ENCODE measurements at regions not wholly inside any gene's neighbourhood (a gene's known extent, or its start where the extent isn't known, plus 50 kb on each side); places are given as distances from the start of the nearest gene placed in this dataset.

DNA sequence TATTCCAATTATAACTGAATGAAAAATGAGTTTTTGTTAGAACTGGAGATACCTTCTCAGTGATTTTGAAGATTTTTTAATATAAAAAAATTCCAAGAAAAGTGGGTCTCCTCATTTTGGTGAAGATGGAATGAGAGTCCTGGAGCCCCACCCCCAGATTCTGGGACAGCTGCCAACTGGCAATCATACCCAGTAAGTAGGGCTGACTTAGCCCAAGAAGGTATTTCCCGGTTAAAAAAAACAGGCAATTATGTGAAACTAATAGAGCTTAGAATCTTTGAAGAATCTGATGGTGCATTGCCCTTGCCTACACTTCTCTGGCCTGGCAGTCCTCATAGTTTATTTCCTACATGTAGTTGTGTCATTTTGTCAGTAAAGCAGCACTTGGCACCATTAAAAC is 52.8 kb upstream of the VWDE start:
- ATAC-seq (ENCODE audit: low FRiP score) = no peak
- H3K36me3 ChIP-seq (ENCODE audit: control insufficient read depth in 1 of 2, insufficient read depth in 2 of 2, low read length in 1 of 2) = no peaks in the 10 kb centered on the region
- intact Hi-C loops (cut with DNase I) = no loop called here
- WGBS, 2 donors = 3% methylated on average over 1 of the region's 1 CpG
- no peaks in the 10 kb centered on the region for H3K4me1 ChIP-seq (ENCODE audit: control insufficient read depth in 1 of 2, insufficient read depth in 2 of 2, low read length in 2 of 2)
- H3K27ac ChIP-seq (ENCODE audit: low read depth in 1 of 2, low read length in 2 of 2) = no peak overlapping the region
- H3K27me3 ChIP-seq (ENCODE audit: control insufficient read depth in 1 of 2, insufficient read depth in 2 of 2, low read length in 1 of 2) = no peaks in the 10 kb centered on the region
- H3K9me3 ChIP-seq (ENCODE audit: control insufficient read depth, low read length) = no peaks in the 10 kb centered on the region
- DNase-seq = no peak
- no peak overlapping the region for H3K4me3 ChIP-seq (ENCODE audit: low read length in 2 of 2)

- ATAC-seq (ENCODE audit: low FRiP score) (no peak), DNase-seq (no peak)
- H3K4me1 ChIP-seq (ENCODE audit: control insufficient read depth in 1 of 2, insufficient read depth in 2 of 2, low read length in 2 of 2) = no peaks in the 10 kb centered on the region
- H3K27ac ChIP-seq (ENCODE audit: low read depth in 1 of 2, low read length in 2 of 2) = no peak overlapping the region
- H3K27me3 ChIP-seq (ENCODE audit: control insufficient read depth in 1 of 2, insufficient read depth in 2 of 2, low read length in 1 of 2) = no peaks in the 10 kb centered on the region
- H3K36me3 ChIP-seq (ENCODE audit: control insufficient read depth in 1 of 2, insufficient read depth in 2 of 2, low read length in 1 of 2) = no peaks in the 10 kb centered on the region
- intact Hi-C loops (cut with DNase I) = no loop called here
- no peak overlapping the region for H3K4me3 ChIP-seq (ENCODE audit: low read length in 2 of 2)
- 25 to 44% methylated on average over 4 of the region's 4 CpGs for WGBS, 2 donors
- H3K9me3 ChIP-seq (ENCODE audit: control insufficient read depth, low read length) = no peaks in the 10 kb centered on the region
These were observed 55.0 kb upstream of the VWDE start for GRCh38 chr7:12458520-12459131.

DNA sequence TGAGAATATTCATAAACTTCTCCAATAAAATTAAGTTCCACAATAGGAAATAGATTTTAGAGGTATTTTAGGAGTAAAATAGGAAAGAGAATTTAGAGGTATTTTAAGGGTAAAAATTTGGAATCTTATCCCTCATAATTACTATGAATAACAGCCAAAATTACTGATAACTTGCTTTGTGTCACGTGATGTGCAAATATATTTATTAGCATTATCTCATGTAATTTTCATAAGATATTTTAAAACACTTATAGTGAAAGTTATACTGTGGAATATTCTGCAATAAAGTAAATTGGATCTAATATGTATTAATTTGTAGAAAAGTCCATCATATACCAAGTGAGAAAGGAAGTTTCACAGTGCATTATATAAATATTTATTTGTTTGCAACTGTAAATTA is 64.2 kb upstream of the VWDE start:
- intact Hi-C loops (cut with DNase I) = no loop called here
- H3K27ac ChIP-seq (ENCODE audit: low read depth in 1 of 2, low read length in 2 of 2) = no peak overlapping the region
- WGBS, 2 donors = 79 to 87% methylated on average over 1 of the region's 1 CpG

GRCh38 chr7:12469568-12469967 is 65.9 kb upstream of the VWDE start:
- DNase-seq (no peak), ATAC-seq (ENCODE audit: low FRiP score) (no peak)
- Histone ChIP-seq H3K4me3 (ENCODE audit: low read length in 2 of 2) (no peak overlapping the region), H3K27ac (ENCODE audit: low read depth in 1 of 2, low read length in 2 of 2) (no peak overlapping the region), H3K4me1 (ENCODE audit: control insufficient read depth in 1 of 2, insufficient read depth in 2 of 2, low read length in 2 of 2) (no peaks in the 10 kb centered on the region), H3K9me3 (ENCODE audit: control insufficient read depth, low read length) (no peaks in the 10 kb centered on the region), H3K27me3 (ENCODE audit: control insufficient read depth in 1 of 2, insufficient read depth in 2 of 2, low read length in 1 of 2) (no peaks in the 10 kb centered on the region), H3K36me3 (ENCODE audit: control insufficient read depth in 1 of 2, insufficient read depth in 2 of 2, low read length in 1 of 2) (no peaks in the 10 kb centered on the region)
- 74 to 77% methylated on average over 5 of the region's 5 CpGs for WGBS, 2 donors
- intact Hi-C loops (cut with DNase I) = no loop called here

More for the DNA sequence above, 64.2 kb upstream of the VWDE start:
- DNase-seq (no peak), ATAC-seq (ENCODE audit: low FRiP score) (no peak)
- H3K9me3 ChIP-seq (ENCODE audit: control insufficient read depth, low read length) = no peaks in the 10 kb centered on the region
- H3K27me3 ChIP-seq (ENCODE audit: control insufficient read depth in 1 of 2, insufficient read depth in 2 of 2, low read length in 1 of 2) = no peaks in the 10 kb centered on the region
- H3K4me3 ChIP-seq (ENCODE audit: low read length in 2 of 2) = no peak overlapping the region
- no peaks in the 10 kb centered on the region for H3K4me1 ChIP-seq (ENCODE audit: control insufficient read depth in 1 of 2, insufficient read depth in 2 of 2, low read length in 2 of 2)
- H3K36me3 ChIP-seq (ENCODE audit: control insufficient read depth in 1 of 2, insufficient read depth in 2 of 2, low read length in 1 of 2) = no peaks in the 10 kb centered on the region

DNA sequence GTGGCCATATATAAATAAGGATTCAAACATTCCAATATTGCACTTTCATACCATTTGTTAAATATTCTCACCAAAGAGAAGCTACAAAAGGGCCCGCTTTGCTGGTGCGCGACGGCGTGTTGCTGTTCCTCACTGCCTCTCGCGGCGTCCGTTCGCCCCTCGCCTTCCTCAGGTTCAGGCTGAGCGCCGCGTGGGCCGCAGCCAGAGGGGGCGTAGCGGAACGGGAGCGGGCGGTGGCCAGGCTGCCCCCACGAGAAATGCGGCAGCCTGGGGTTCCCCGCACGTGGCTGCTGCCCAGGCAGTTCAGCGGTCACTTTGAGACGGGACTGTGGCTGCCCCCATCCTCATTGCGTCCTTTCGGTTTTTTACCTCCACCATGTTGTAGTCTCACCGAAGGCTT is 67.3 kb upstream of the VWDE start:
- no peak overlapping the region for H3K27ac ChIP-seq (ENCODE audit: low read depth in 1 of 2, low read length in 2 of 2)
- no peak for ATAC-seq (ENCODE audit: low FRiP score)
- H3K4me1 ChIP-seq (ENCODE audit: control insufficient read depth in 1 of 2, insufficient read depth in 2 of 2, low read length in 2 of 2) = no peaks in the 10 kb centered on the region
- intact Hi-C loops (cut with DNase I) = no loop called here
- WGBS, 2 donors = 96 to 97% methylated on average over 29 of the region's 29 CpGs
- DNase-seq = no peak
- no peaks in the 10 kb centered on the region for H3K36me3 ChIP-seq (ENCODE audit: control insufficient read depth in 1 of 2, insufficient read depth in 2 of 2, low read length in 1 of 2)
- no peaks in the 10 kb centered on the region for H3K27me3 ChIP-seq (ENCODE audit: control insufficient read depth in 1 of 2, insufficient read depth in 2 of 2, low read length in 1 of 2)
- H3K9me3 ChIP-seq (ENCODE audit: control insufficient read depth, low read length) = no peaks in the 10 kb centered on the region
- no peak overlapping the region for H3K4me3 ChIP-seq (ENCODE audit: low read length in 2 of 2)

DNA sequence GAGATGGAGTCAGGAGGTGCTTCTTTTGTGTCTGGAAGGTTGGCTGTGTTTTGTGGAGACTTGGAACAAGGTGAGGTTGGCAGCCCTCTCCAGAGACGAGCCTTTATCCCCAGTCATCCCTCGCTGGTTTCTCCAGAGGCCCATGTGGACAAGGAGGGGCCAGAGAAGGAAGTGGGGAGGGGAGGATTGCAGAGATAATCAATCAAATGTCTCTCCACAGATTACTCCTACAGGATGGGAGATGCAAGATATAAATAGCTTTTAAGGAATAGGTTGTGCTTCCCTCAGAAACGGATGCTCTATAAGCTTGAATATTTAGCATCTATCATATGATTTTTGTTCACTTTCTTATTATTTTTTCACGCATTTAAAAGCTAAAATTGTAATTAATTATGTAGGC is 70.4 kb upstream of the VWDE start:
- no peak for DNase-seq
- Histone ChIP-seq H3K36me3 (ENCODE audit: control insufficient read depth in 1 of 2, insufficient read depth in 2 of 2, low read length in 1 of 2) (no peaks in the 10 kb centered on the region), H3K4me3 (ENCODE audit: low read length in 2 of 2) (no peak overlapping the region), H3K4me1 (ENCODE audit: control insufficient read depth in 1 of 2, insufficient read depth in 2 of 2, low read length in 2 of 2) (no peaks in the 10 kb centered on the region), H3K9me3 (ENCODE audit: control insufficient read depth, low read length) (no peaks in the 10 kb centered on the region), H3K27ac (ENCODE audit: low read depth in 1 of 2, low read length in 2 of 2) (no peak overlapping the region), H3K27me3 (ENCODE audit: control insufficient read depth in 1 of 2, insufficient read depth in 2 of 2, low read length in 1 of 2) (no peaks in the 10 kb centered on the region)
- intact Hi-C loops (cut with DNase I) = no loop called here
- ATAC-seq (ENCODE audit: low FRiP score) = no peak
- WGBS, 2 donors = 73 to 82% methylated on average over 4 of the region's 4 CpGs

GRCh38 chr7:12475362-12476063 is 71.8 kb upstream of the VWDE start:
- intact Hi-C loops (cut with DNase I) = no loop called here
- H3K4me3 ChIP-seq (ENCODE audit: low read length in 2 of 2) = no peak overlapping the region
- H3K27ac ChIP-seq (ENCODE audit: low read depth in 1 of 2, low read length in 2 of 2) = no peak overlapping the region
- no peaks in the 10 kb centered on the region for H3K9me3 ChIP-seq (ENCODE audit: control insufficient read depth, low read length)
- no peaks in the 10 kb centered on the region for H3K36me3 ChIP-seq (ENCODE audit: control insufficient read depth in 1 of 2, insufficient read depth in 2 of 2, low read length in 1 of 2)
- ATAC-seq (ENCODE audit: low FRiP score) (no peak), DNase-seq (no peak)
- H3K27me3 ChIP-seq (ENCODE audit: control insufficient read depth in 1 of 2, insufficient read depth in 2 of 2, low read length in 1 of 2) = no peaks in the 10 kb centered on the region
- 45 to 48% methylated on average over 6 of the region's 6 CpGs for WGBS, 2 donors
- H3K4me1 ChIP-seq (ENCODE audit: control insufficient read depth in 1 of 2, insufficient read depth in 2 of 2, low read length in 2 of 2) = no peaks in the 10 kb centered on the region

DNA sequence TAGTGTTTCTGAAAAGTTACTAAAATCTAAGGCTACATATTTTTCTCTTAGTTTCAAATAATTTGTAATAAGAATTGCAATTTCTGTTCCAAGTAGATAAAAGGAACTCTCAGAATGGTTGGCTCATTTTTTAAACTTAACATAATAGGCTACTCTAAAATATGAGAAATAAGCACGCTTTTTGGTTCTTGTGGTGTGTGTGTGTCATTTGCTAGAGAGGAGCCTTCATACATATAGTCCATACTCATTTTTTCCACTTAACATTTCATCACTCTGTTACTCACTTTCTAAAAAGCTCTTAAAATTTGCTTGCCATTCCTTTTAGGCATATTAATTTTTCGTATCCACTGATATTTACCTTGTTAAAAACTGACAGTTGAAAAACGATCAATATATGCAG is 74.0 kb upstream of the VWDE start:
- no peak overlapping the region for H3K4me3 ChIP-seq (ENCODE audit: low read length in 2 of 2)
- H3K4me1 ChIP-seq (ENCODE audit: control insufficient read depth in 1 of 2, insufficient read depth in 2 of 2, low read length in 2 of 2) = no peaks in the 10 kb centered on the region
- DNase-seq (no peak), ATAC-seq (ENCODE audit: low FRiP score) (no peak)
- no peaks in the 10 kb centered on the region for H3K36me3 ChIP-seq (ENCODE audit: control insufficient read depth in 1 of 2, insufficient read depth in 2 of 2, low read length in 1 of 2)
- no peaks in the 10 kb centered on the region for H3K9me3 ChIP-seq (ENCODE audit: control insufficient read depth, low read length)
- 45 to 47% methylated on average over 3 of the region's 3 CpGs for WGBS, 2 donors
- H3K27me3 ChIP-seq (ENCODE audit: control insufficient read depth in 1 of 2, insufficient read depth in 2 of 2, low read length in 1 of 2) = no peaks in the 10 kb centered on the region
- H3K27ac ChIP-seq (ENCODE audit: low read depth in 1 of 2, low read length in 2 of 2) = no peak overlapping the region
- intact Hi-C loops (cut with DNase I) = no loop called here

GRCh38 chr7:12481722-12482121 is 78.1 kb upstream of the VWDE start:
- no peaks in the 10 kb centered on the region for H3K4me1 ChIP-seq (ENCODE audit: control insufficient read depth in 1 of 2, insufficient read depth in 2 of 2, low read length in 2 of 2)
- H3K27me3 ChIP-seq (ENCODE audit: control insufficient read depth in 1 of 2, insufficient read depth in 2 of 2, low read length in 1 of 2) = no peaks in the 10 kb centered on the region
- WGBS, 2 donors = 51 to 58% methylated on average over 3 of the region's 3 CpGs
- intact Hi-C loops (cut with DNase I) = no loop called here
- H3K27ac ChIP-seq (ENCODE audit: low read depth in 1 of 2, low read length in 2 of 2) = no peak overlapping the region
- DNase-seq (no peak), ATAC-seq (ENCODE audit: low FRiP score) (no peak)
- no peak overlapping the region for H3K4me3 ChIP-seq (ENCODE audit: low read length in 2 of 2)
- no peaks in the 10 kb centered on the region for H3K36me3 ChIP-seq (ENCODE audit: control insufficient read depth in 1 of 2, insufficient read depth in 2 of 2, low read length in 1 of 2)
- no peaks in the 10 kb centered on the region for H3K9me3 ChIP-seq (ENCODE audit: control insufficient read depth, low read length)
